ENCODE measurements at regions not wholly inside any gene's neighbourhood (a gene's known extent, or its start where the extent isn't known, plus 50 kb on each side); places are given as distances from the start of the nearest gene placed in this dataset.
"Not testable (repeated sequence)": the region's sequence is repeated elsewhere in the genome, so short reads cannot be mapped to it uniquely, and the experiment has no call there.

DNA sequence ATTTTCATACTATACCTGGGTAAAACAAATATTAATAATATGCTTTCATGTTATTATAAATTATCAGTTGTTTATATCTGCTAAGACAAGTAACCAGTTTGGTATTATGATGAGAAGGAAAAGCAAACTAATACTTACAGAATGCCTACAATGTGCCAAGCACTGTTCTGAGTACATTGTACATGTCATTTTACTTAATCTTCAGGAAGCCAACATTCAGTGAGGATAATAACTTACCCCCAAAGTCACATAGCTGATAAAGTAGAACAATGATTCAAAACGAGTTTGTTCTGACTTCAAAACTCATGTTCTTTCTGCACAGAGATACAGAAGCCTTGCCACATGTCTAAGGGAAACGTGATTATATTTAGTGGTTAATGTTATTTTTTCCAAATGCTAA is 89.0 kb upstream of the DIO2 start:
- Histone ChIP-seq H3K36me3 (no peaks in the 10 kb centered on the region), H3K27ac (no peak overlapping the region), H3K4me1 (no peaks in the 10 kb centered on the region), H3K4me3 (no peak overlapping the region), H3K9me3 (no peaks in the 10 kb centered on the region), H3K27me3 (no peaks in the 10 kb centered on the region)
- TF ChIP-seq POLR2AphosphoS5 (IDR thresholded peaks at IDR 0.05) (no peak), POLR2A (IDR thresholded peaks at IDR 0.05) (no peak), EP300 (IDR thresholded peaks at IDR 0.05) (no peak)
- TF ChIP-seq, protein P1, sequence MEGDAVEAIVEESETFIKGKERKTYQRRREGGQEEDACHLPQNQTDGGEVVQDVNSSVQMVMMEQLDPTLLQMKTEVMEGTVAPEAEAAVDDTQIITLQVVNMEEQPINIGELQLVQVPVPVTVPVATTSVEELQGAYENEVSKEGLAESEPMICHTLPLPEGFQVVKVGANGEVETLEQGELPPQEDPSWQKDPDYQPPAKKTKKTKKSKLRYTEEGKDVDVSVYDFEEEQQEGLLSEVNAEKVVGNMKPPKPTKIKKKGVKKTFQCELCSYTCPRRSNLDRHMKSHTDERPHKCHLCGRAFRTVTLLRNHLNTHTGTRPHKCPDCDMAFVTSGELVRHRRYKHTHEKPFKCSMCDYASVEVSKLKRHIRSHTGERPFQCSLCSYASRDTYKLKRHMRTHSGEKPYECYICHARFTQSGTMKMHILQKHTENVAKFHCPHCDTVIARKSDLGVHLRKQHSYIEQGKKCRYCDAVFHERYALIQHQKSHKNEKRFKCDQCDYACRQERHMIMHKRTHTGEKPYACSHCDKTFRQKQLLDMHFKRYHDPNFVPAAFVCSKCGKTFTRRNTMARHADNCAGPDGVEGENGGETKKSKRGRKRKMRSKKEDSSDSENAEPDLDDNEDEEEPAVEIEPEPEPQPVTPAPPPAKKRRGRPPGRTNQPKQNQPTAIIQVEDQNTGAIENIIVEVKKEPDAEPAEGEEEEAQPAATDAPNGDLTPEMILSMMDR (IDR thresholded peaks at IDR 0.05): no peak
- WGBS, 2 donors (ENCODE audit: low coverage in 1 of 2): 40 to 54% methylated on average over 2 of the region's 2 CpGs
- no peak for ATAC-seq

DNA sequence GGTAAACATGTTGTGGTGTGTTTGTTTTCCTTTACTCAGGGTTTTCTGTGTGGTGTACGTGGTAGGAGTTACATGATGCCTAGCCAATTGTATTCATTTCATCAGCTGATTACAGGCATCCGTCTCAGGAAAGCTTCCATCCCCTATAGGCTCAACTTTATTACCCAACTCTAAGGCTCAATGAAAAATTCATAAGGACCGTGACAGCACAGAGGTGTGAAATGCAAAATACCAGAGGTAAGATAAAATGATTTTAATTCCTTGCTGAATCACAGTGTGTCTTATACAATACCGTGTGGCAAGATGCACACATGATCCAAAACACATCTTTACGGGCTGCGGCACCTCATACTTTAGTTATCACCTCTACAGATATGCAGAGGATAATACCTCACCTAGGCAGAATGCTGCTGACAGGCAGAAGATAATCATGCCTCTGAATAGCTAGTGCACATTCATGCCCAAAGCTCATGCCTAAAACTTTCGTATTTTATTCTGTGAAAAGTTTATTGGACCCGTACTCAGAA is 87.2 kb upstream of the DIO2 start:
- ATAC-seq: no peak

DNA sequence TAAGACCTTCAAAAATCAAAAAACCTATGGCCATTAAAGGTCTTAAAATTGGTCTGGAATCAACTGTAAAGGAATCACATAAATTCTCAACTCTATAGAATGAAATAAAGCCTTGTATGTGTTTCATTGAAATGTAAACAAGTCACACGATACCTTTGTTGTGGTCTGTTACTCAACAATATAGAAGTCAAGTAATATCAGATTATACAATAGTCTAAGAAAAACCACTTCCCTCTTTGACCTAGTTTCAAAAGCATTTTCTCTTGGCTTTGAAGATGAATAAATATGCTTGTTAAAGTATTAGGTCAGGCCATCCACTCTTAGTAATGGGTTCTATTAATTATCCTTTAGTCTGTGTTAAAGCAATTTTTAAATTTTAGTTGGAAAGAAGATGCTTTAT is 79.8 kb upstream of the DIO2 start:
- TF ChIP-seq POLR2A (IDR thresholded peaks at IDR 0.05): no peak
- TF ChIP-seq, protein P1 (IDR thresholded peaks at IDR 0.05): no peak
- no peak for TF ChIP-seq POLR2AphosphoS5 (IDR thresholded peaks at IDR 0.05)
- TF ChIP-seq EP300 (IDR thresholded peaks at IDR 0.05): no peak
- Histone ChIP-seq H3K27me3 (no peaks in the 10 kb centered on the region), H3K9me3 (peaks cover 0 to 8% (median 0%) of the 10 kb centered on the region in 3 donors), H3K27ac (no peak overlapping the region), H3K4me3 (no peak overlapping the region), H3K36me3 (no peaks in the 10 kb centered on the region), H3K4me1 (no peaks in the 10 kb centered on the region)
- WGBS, 2 donors (ENCODE audit: low coverage in 1 of 2): 73 to 79% methylated on average over 1 of the region's 1 CpG
- ATAC-seq: no peak

More for the DNA sequence above, 87.2 kb upstream of the DIO2 start:
- 92 to 95% methylated on average over 5 to 8 of the region's 8 CpGs for WGBS, 2 donors (ENCODE audit: low coverage in 1 of 2)
- TF ChIP-seq POLR2AphosphoS5 (IDR thresholded peaks at IDR 0.05) (no peak), POLR2A (IDR thresholded peaks at IDR 0.05) (no peak), EP300 (IDR thresholded peaks at IDR 0.05) (no peak)
- TF ChIP-seq, protein P1 (IDR thresholded peaks at IDR 0.05): no peak
- no peaks in the 10 kb centered on the region for H3K36me3 ChIP-seq
- H3K4me3 ChIP-seq: no peak overlapping the region
- H3K27ac ChIP-seq: no peak overlapping the region
- no peaks in the 10 kb centered on the region for H3K9me3 ChIP-seq
- H3K27me3 ChIP-seq: no peaks in the 10 kb centered on the region
- H3K4me1 ChIP-seq: no peaks in the 10 kb centered on the region

DNA sequence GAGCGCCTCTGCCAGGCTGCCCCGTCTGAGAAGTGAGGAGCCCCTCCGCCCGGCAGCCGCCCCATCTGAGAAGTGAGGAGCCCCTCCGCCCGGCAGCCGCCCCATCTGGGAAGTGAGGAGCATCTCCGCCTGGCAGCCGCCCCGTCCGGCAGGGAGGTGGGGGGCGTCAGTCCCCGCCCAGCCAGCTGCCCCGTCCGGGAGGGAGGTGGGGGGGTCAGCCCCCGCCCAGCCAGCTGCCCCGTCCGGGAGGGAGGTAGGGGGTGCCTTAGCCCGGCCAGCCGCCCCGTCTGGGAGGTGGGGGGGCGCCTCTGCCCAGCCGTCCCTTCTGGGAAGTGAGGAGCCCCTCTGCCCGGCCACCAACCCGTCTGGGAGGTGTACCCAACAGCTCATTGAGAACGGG is 75.4 kb upstream of the DIO2 start:
- H3K9me3 ChIP-seq, ATAC-seq, H3K4me3 ChIP-seq, H3K27ac ChIP-seq, H3K27me3 ChIP-seq, H3K4me1 ChIP-seq, H3K36me3 ChIP-seq: not testable (repeated sequence)
- no CpG with 5 or more reads among the region's 27 CpGs for WGBS, 2 donors (ENCODE audit: low coverage in 1 of 2)

DNA sequence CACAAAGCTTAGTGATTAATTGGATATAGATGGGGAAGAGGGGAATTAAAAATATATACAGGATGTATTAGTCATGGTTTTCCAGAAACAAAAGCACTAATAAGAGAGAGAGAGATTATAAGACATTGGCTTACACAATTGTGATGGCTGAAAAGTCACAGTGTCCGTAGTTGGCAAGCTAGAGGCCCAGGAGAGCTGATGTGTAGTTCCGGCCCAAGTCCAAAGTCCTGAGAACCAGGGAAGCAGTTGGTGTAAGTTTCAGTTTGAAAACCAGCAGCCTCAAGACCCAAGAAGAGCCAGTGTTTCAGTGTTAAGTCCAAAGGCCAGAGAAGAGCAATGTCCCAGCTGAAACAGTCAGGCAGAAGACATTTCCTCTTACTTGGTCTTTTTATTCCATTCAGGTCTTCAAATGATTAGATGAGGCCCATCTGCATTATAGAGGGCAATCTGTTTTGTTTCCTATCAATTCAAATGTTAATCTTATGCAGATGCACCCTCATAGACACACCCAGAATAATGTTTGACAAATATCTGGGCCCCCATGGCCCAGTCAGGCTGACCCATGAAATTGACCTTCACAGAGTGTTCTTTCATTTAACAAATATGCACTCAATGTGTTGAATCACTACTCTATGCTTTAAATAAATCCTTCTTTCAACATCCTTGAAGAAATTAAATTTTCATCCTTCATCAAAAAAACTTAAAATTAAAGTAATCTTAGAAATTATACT is 67.2 kb upstream of the DIO2 start:
- TF ChIP-seq, protein P1 (IDR thresholded peaks at IDR 0.05): no peak
- TF ChIP-seq POLR2AphosphoS5 (IDR thresholded peaks at IDR 0.05): peak; percentile 67
- no peaks in the 10 kb centered on the region for H3K36me3 ChIP-seq
- no peaks in the 10 kb centered on the region for H3K9me3 ChIP-seq
- no peak overlapping the region for H3K4me3 ChIP-seq
- H3K4me1 ChIP-seq: peaks cover 3 to 19% (median 4%) of the 10 kb centered on the region in 3 donors
- WGBS, 2 donors (ENCODE audit: low coverage in 1 of 2): 25 to 28% methylated on average over 2 of the region's 2 CpGs
- peak; percentile 82 for ATAC-seq
- peak overlapping the region; percentile 43 to 72 (median 64) for H3K27ac ChIP-seq
- H3K27me3 ChIP-seq: no peaks in the 10 kb centered on the region
